ENCODE measurements at regions not wholly inside any gene's neighbourhood (a gene's known extent, or its start where the extent isn't known, plus 50 kb on each side); places are given as distances from the start of the nearest gene placed in this dataset.
"Not testable (repeated sequence)": the region's sequence is repeated elsewhere in the genome, so short reads cannot be mapped to it uniquely, and the experiment has no call there.

DNA sequence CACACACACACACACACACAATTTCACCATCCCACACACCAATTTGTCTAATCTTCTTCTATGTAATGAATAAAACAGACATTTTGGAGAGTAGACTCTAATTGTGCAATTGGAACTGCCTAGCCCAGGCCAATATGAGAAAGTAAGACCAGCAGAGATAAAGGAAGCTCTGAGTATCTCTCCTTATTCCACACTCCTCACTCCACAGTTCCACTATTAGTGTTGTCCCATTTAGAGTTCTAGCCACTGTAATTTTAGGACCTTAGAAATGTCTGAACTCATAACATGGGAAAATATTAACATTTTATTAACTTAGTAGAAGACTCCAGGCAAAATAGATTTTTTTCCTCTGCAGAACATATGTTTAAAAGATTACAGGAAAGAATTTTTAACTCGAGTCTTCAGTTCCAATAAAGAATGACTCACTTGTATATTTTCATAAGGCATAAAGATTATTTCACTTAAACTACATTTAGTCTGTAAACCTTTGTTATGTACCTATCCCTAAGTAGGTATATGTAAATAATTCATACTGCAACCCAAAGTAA lies 297.6 kb upstream of the INTU start:
- no peak for DNase-seq
- Histone ChIP-seq H3K9me3 (ENCODE audit: severe bottlenecking) (no peaks in the 10 kb centered on the region), H3K27me3 (ENCODE audit: insufficient read depth, low read depth, severe bottlenecking) (no peaks in the 10 kb centered on the region), H3K27ac (no peak overlapping the region), H3K36me3 (no peaks in the 10 kb centered on the region), H3K4me3 (ENCODE audit: low read depth, low read length) (no peak overlapping the region)
- TF ChIP-seq, protein P1, sequence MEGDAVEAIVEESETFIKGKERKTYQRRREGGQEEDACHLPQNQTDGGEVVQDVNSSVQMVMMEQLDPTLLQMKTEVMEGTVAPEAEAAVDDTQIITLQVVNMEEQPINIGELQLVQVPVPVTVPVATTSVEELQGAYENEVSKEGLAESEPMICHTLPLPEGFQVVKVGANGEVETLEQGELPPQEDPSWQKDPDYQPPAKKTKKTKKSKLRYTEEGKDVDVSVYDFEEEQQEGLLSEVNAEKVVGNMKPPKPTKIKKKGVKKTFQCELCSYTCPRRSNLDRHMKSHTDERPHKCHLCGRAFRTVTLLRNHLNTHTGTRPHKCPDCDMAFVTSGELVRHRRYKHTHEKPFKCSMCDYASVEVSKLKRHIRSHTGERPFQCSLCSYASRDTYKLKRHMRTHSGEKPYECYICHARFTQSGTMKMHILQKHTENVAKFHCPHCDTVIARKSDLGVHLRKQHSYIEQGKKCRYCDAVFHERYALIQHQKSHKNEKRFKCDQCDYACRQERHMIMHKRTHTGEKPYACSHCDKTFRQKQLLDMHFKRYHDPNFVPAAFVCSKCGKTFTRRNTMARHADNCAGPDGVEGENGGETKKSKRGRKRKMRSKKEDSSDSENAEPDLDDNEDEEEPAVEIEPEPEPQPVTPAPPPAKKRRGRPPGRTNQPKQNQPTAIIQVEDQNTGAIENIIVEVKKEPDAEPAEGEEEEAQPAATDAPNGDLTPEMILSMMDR (IDR thresholded peaks at IDR 0.05; ENCODE audit: low read depth, low read length): no peak

DNA sequence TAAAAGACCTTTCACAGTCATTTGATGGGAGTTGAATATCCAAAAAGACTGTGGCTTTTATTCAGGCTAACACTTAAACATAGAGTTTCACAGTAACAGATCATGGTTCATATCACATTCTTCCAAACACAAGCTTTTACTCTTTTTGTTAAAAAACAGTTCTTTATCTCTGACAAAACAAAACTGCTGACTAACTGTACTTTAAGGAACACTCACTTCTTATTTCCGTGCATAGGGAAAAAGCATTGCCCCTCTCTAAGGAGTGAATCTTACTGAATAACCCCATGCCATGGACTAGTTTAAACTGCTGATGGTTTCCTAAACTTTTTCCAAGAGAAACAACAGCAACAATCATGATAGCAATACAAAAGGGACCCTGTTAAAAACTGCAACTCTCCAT lies 297.0 kb upstream of the INTU start:
- DNase-seq: no peak
- TF ChIP-seq, protein P1 (IDR thresholded peaks at IDR 0.05; ENCODE audit: low read depth, low read length): no peak
- Histone ChIP-seq H3K27me3 (ENCODE audit: insufficient read depth, low read depth, severe bottlenecking) (no peaks in the 10 kb centered on the region), H3K27ac (no peak overlapping the region), H3K36me3 (no peaks in the 10 kb centered on the region), H3K4me3 (ENCODE audit: low read depth, low read length) (no peak overlapping the region), H3K9me3 (ENCODE audit: severe bottlenecking) (no peaks in the 10 kb centered on the region)

DNA sequence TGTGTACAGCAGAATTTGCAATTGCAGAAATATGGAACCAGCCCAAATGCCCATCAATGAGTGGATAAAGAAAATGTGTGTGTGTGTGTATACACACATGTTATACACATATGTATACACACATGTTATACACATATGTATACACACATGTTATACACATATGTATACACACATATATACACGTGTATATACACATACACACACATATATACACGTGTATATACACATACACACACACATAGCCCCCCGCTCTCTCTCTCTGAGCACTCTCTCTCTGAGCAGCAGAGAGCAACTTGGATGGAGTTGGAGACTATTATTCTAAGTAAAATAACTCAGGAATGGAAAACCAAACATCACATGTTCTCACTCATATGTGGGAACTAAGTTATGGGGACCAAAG lies 289.6 kb upstream of the INTU start:
- not testable (repeated sequence) for H3K36me3 ChIP-seq; H3K27ac ChIP-seq; H3K9me3 ChIP-seq (ENCODE audit: severe bottlenecking); H3K27me3 ChIP-seq (ENCODE audit: insufficient read depth, low read depth, severe bottlenecking); H3K4me3 ChIP-seq (ENCODE audit: low read depth, low read length); DNase-seq

DNA sequence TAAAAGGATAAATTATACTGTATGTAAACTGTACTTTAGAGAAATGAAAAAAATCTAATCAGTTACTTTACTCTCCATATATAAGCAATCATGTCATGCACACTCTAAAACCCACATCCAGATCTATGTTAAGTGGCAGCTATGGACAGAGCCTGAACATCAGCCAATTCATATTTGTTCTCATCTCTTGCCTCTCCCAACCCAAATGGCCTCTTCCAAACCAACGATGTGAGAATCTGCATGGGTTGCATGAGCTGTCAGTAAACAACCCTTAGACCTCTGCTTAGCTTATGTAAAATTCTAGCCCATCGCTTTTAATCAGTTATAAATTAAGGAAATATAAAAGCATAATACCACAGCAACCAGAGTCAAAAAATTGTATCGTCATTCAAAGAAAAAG lies 288.7 kb upstream of the INTU start:
- no peak overlapping the region for H3K27ac ChIP-seq
- no peaks in the 10 kb centered on the region for H3K9me3 ChIP-seq (ENCODE audit: severe bottlenecking)
- H3K27me3 ChIP-seq (ENCODE audit: insufficient read depth, low read depth, severe bottlenecking): no peaks in the 10 kb centered on the region
- no peaks in the 10 kb centered on the region for H3K36me3 ChIP-seq
- TF ChIP-seq, protein P1 (IDR thresholded peaks at IDR 0.05; ENCODE audit: low read depth, low read length): no peak
- H3K4me3 ChIP-seq (ENCODE audit: low read depth, low read length): no peak overlapping the region
- DNase-seq: no peak

DNA sequence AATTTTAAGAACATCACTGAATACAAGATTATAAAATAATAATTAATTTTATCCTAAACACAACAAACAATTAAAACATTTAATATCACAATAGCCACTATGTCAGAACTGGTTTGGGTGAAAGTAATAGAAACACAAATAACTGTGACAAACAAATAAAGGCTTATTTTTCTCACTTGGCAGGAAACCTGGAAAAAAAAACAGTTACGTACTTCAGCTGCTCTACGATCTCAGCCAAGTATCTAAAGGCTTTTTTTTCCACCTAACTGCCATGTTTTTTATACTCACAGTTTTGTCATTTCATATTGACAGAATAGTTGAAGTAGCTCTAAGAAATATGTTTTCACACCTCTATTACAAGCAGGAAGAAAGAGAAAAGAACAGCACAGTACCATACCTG lies 284.8 kb upstream of the INTU start:
- DNase-seq: no peak
- Histone ChIP-seq H3K9me3 (ENCODE audit: severe bottlenecking) (peaks cover 4% of the 10 kb centered on the region), H3K27me3 (ENCODE audit: insufficient read depth, low read depth, severe bottlenecking) (no peaks in the 10 kb centered on the region), H3K27ac (no peak overlapping the region), H3K36me3 (no peaks in the 10 kb centered on the region), H3K4me3 (ENCODE audit: low read depth, low read length) (no peak overlapping the region)
- TF ChIP-seq, protein P1 (IDR thresholded peaks at IDR 0.05; ENCODE audit: low read depth, low read length): no peak

DNA sequence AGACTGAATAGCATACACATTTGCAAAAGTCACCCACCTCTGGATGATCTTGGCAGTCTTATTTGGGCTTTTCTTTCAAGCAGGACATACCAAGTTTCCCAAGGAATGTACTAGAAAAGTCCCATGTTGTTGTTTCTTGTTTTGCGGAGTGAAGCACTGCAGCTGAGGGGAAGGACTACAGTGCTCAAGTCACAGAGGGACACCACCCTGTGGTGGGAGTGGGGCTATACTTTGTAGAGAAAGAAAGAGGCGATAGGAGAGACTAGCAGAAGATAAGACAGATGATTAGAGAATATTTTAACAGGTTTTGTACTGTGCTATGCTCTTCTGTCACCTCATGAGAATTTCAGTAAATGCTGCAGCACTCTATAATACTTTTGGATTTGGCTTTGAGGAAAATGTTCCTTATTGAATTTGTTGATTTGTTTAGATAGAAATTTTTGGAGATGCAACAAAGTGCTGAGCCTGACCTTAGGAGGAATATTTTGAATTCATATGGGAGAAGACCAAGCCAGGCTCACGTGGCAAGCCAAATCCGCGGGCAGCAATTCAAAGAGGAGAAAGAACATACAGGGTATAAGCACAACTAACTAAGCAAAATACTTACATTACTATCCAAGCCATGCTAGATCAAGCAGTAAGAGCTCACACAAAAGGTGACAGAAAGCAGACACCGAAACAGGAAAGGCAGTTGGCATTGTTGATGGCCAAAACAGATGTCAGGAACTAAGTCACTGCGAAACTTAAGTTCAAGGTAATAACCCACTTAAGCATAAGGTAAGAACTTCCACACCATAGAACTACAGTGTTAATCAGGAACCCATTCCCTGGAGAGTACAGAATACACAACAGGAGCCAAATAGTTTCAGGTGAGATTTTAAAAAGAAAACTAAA lies 280.3 kb upstream of the INTU start:
- Histone ChIP-seq H3K36me3 (no peaks in the 10 kb centered on the region), H3K27me3 (ENCODE audit: insufficient read depth, low read depth, severe bottlenecking) (no peaks in the 10 kb centered on the region), H3K9me3 (ENCODE audit: severe bottlenecking) (peaks cover 4% of the 10 kb centered on the region), H3K4me3 (ENCODE audit: low read depth, low read length) (no peak overlapping the region), H3K27ac (no peak overlapping the region)
- TF ChIP-seq, protein P1 (IDR thresholded peaks at IDR 0.05; ENCODE audit: low read depth, low read length): peak; percentile 26; the same call in 1 of the 2 replicates
- peak; percentile 14 for DNase-seq
